Stimulated activated CD4-positive, alpha-beta T cell treated with anti-CD3 and anti-CD28 coated beads, Interleukin-12 subunit alpha, Interleukin-12 subunit beta, amount 100 ng/mL, for 48 hours (primary cell): ENCODE measurements at regions not wholly inside any gene's neighbourhood (a gene's known extent, or its start where the extent isn't known, plus 50 kb on each side); places are given as distances from the start of the nearest gene placed in this dataset.

Experiments used
- DNase-seq, 3 donors: peaks; one replicate each; pipeline ENCODE4 v3.0.0-alpha.2; 2020; ENCODE audit warnings: low read depth in 2 of 3, low spot score in 1 of 3

DNA sequence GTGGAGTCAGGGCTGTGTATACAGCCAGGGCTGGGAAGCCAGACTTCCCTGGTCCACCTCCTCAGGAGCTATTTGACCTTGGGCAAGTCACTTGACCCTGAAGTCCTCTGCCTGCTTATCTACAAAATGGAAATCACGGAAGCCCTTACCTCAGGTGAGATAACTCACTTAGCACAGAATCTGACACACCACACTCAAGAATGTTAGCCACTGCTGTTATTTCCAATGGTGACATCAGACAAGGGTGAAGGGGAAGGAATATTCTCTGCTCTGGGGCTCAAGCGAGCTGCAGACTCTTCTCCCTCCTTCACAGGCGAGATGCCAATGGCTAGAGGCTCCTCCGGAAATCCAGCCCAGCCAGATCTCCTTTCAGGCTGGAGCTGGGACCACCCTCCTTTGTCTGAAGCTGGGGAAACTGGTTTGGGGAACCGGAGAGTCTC is 189.6 kb downstream of the HAUS1 start:
- DNase-seq: no peak

DNA sequence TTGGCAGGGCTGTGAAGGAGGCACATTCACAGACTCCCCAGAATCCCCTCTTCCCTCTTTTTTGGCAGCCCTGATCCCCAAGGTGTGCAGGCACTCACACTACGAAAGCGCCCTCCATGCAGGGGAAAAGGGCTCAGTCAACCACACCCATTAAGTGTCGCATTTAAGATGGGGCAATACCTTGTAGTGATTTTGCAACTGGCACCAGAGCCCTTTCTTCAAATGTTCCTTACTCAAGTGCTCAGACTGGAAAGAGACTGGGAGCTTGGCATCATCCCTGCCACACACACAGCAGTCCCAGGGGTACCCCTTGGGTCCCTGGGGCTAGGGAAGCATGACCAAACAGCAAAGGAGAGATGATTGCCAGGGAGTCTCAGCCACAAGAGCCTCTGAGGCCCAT is 190.1 kb downstream of the HAUS1 start:
- DNase-seq: no peak

DNA sequence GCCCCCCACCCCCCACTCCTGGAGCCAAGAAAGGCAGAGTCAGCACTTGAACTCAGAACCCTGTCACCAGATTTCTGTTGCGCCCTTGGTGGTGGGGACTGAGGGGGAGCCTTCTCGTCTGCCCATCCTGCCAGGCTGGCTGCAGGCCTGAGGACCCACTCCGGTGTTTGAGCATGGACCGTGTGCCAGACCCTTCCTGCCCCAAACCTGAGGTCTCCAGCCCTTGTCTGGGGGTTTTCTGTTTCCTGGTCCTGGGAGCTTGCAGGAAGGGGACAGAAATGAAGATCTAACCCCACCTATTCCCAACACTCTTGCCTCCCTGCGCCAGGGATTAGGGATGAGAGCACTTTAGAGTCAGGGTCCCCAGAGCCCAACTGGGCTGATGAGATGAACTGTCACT is 190.6 kb downstream of the HAUS1 start:
- DNase-seq: no peak

DNA sequence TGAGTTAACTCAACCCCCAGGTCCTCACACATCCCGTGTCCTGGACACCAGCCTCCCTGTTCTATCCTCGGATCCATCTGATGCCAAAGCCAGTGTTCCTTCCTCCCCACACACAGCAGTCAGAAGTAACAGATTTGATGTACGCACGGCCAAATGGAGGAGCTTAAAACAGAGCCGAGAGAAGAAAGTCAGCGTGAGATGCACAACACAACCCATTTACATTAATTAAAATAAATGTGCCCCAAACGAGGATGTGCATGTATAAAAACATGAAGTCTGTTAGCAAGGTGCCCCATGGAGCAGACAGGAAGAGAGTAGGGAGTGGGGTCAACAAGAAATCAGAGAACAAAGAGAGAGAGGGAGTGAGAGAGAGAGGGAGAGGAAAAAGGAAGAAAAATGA is 191.2 kb downstream of the HAUS1 start:
- no peak for DNase-seq

DNA sequence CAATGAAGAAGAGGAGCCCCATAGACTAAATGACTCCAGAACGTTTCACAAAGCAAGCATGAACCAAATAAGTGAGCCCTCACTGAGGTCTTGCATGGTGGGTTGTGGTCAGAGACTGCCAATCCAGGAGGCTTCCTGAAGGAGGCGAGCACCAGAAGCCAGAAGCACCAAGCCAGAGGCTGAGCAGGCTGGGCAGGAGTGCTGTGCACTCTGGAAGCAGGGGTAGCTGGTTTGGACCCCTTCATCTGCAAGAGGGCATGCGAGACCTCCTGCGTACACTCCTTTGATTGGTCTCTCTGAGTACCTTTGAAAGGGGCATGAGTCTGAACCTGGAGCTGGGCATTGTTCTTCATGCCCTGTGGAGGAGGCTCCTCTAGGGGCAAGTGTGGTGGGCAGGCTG is 192.5 kb downstream of the HAUS1 start:
- no peak for DNase-seq

DNA sequence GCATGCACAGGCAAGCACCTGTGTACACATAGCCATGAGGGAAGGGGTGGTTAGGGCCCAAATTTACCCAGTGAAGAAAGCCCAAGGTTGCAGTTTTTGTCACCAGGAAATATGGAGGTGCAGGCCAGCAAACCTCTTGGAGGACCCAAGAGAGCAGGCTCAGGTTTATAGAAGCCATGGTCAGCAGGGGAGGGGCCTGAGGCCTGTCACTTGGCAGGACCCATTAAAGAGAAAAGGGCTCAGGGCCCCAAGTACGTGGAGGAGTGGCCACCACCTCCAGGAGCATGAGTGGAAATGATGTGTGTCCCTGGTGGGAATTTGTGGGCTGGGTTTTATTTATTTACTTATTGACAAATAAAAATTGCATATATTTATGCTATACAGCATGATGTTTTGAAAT is 192.9 kb downstream of the HAUS1 start:
- no peak for DNase-seq

DNA sequence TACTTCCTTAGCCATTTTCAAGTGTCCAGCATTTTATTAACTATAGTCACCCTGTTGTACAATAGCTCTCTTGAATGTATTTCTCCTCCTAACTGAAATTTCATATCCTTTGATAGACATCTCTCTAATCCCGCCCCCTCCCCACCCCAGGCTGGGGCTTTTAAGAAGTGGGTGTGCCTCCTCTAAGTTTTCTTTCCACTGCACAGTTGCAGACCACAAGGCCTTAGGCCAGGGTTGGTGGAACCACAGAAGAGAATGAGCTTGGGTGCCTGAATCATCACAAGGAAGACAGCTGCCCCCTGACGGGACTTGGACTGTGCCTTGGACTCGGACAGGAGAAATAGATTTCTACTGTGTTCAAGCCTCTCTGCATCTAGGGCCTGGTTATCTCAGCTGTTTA is 193.4 kb downstream of the HAUS1 start:
- no peak for DNase-seq

DNA sequence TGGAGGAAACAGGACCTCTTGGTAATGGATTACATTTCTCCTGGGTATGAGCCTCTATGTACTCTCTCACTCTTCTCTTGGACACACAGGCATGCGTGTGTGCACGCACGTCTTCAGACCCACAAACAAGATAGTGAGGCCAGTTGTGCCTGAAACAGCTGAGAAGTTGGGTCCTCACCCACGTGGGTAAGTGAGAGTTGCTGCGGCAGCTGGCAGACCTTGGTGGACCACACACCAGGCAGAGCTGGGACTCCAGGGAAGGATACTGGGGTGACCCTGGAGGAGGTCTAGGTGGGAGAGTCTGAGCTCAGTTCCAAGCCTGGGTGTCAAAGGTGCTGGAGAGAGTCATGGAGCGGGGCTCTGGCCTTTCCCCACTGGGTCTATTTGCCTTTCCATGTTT is 194.3 kb downstream of the HAUS1 start:
- no peak for DNase-seq

DNA sequence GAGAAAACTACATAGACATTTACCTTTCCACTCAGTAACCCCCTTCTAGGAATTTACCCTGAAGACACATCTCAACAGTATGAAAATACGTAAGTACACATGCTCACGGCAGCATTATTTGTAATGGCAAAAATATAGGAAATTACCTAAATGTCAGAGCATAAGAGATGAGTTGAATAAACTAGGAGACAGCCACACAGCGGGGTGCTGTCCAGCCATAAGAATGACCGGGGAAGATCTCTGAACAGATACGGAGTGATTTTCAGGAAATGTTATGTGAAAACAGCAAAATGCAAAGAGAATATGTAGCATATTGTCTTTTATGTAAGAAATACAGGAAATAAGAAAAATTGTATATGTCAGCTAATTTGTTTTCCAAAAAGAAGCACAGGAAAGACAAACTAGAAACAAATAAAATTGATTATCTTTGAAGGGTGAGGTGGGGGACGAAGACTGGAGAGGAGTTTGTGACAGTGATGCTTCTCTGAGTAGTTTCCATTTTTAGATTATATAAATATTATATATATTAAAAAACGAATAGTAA is 195.4 kb downstream of the HAUS1 start:
- DNase-seq: no peak

DNA sequence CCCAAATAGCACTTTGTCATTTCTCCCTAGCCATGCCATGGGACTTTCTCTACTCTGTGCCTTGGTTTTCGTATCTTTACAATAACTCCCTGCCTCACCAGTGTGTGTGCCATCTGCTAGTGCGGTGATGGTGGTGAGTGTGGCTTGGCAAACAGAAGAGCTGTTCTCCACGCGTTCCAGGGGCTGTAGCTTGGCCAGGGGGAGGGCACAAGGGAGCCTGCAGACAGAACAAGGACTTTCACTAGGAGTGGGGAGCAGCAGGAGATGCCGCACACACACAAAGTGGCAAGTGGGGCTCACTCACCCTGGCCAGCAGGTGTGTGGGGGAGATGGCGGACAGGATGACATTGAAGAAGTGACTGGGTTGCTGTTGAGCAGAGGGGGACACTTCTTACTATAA is 196.9 kb downstream of the HAUS1 start:
- DNase-seq: no peak

DNA sequence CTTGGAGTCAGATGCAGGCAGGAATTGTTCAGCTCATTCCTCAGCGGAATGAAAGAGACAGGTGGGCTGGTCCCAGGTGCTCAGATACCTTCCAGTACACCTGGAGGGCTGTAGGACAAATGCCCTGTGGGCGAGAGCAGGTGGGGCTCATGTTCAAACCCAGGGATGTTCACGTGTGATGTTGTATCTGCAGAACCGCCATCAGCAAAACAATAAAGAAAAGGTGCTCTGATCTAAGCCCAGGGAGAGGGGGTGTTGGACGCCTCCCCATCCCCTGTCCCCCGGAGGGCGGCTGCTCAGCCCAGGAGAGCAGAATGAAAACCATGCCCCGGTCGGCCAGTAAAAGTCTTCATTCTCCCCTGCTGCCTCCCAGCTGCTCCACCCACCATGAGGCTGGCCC is 197.4 kb downstream of the HAUS1 start:
- no peak for DNase-seq

DNA sequence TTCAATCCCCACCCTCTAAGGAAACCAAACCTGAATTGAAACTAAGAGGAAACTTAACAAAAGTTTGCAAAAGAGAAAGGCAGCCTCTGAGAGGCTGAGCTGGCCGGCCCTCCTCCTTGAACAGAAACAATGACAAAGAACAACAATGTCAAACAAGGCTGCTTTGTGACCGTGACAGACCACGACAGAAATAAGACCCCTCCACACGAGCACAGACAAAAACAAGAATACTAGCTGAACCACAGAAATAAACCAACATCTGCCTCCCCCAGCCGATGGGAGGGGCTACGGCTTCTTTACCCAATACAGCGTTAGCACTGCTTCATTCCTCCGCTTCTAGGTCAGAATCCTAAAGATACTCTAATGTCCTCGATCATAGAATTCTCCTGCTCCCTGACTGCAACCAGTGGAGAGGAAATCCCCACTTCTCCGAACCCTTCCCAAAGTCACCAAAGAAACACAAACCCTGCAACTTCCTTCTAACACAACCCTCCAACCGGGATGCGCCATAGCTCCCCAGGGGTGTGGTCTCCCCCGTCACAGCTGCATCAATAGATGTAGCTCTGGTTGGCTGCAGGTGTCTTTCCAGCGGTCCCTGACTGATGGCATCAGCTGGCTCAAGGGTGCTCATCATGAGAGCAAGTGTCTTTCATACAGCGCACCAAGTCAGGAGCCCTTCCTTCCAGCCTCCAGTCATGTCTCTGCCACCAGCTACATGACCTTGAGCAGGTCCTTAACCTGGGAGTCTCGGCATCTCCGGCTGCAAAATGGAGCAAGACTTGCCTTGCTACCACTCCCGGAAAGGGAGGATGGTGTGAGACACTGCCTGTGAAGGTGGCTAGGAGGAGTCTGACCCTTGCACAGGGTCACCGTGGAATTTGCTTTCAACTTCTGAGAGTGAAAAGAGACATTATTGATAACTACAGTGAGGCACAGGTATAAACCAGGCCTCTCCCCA is 198.6 kb downstream of the HAUS1 start:
- no peak for DNase-seq

DNA sequence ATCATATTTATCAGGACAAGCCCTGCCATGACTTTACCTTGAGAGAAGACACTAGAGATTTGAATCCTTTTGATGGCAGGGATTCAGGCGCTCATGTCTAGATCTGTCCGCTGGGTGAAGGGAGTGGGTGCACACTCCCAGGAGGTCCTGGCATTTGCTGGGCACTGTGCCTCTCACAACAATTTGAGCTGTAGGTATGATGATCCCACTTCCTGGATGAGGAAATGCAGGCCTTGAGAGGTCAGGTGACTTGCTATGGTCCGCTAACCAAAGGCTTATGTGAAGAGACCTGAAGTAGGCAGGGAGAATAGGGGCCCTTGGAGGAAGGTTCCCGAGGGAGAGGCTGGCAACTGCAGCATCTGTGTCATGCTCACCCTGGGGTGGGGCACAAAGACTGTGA is 206.1 kb downstream of the HAUS1 start:
- no peak for DNase-seq

DNA sequence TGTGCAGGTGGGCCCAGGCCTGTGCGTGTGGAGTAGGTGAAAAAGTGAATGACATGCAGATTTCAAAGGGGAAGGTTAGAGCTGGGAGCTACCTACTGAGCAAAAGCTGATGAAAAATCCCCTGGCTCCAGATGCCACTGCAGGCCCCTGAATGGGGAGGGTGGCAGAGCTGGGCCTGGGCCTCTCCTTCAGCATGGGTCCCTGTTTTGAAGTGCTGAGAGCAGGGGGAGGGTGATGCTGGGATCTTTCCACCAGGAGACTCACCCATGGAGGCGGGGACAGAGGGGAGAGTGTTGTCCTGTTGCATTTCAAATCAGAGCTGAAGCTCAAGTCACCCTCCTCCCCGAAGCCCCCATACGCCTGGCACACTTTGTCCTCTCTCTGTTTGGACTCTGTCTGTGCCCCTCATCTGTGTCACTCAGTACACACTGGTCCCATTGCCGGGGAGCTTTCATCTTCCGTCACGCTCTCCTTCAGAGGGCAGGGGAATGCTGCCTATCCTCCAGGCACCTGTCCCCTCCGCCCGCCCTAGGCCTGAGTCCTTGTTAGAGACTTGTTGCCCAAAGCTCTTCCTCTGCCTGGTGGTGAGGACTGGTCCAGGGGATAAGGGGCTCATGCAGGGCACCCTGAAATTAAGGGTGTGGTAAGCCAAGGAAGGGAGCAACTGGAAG is 206.6 kb downstream of the HAUS1 start:
- DNase-seq: no peak

DNA sequence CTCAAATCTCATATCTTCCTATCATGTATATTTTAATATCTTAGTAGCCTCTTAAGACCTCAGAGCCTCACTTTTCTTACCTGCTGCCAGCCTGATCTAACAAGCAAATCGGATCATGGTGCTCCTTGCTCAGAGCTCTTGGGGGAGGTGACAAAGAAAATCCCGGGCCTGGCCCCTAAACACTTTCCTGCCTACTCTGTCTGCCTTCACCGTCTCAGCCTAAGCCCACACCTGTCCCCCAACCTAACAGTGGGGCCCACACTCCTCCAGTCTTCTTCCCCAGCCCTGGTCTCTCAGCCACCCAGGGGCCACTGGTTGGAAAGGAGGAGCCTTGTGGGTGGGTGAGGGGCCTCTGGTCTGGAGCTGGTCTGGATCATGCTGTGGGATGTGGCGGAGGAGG is 207.3 kb downstream of the HAUS1 start:
- DNase-seq: no peak

DNA sequence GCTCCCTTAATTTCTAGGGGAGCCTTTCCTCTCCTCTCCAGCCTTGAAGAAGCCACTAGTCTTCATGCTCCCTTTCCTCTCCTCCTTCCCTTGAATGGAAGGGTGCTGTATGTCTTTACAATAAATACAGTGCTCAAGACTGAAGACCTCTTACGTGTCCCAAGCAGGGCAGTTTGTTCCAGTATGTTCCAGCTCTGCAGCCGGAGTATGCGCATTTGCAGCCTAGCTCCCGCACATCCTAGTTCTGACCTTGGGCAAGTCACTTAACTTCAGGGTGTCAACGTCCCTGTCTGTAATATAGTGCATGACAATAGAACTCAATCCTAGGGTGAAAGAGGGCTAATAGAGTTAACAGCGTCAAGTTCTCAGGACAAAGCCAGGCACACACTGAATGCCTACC is 208.0 kb downstream of the HAUS1 start:
- no peak for DNase-seq

DNA sequence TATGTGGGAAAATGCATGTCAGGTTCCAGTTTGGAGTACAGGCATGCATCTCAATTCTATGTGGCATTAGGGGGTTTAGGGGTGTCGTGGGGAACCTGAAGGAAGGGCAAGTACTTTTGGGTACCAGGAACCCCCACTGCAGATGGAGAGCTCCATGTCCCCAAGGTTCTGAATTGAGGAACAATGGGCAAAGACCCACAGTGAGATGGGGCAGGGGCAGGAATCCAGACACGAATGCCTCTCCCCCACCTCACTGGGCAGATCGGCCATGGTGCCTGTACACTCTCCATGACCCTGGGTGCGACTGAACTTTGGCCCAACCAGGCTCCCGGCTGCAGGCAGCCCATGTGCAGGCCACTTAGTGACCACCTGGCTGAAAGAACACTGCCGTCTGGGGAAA is 209.3 kb downstream of the HAUS1 start:
- DNase-seq: no peak

DNA sequence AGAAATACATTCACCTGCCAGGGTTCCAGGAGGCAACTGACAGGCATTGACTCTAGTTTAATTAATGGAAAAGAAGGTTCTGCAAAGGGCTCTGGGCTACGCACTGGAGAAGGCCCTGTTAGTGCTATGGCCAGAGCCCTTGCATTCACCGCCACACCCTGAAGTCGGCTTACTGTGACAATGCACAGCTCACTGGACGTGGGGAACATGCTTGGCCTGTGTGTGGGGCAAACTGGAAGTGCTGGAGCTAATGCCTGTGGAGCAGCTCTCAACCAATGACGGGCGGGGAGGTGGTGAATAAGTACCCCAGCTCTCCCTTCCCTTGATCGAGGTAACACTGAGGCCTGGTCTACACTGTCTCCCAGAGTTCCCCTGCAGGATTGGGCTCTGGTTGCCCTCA is 209.8 kb downstream of the HAUS1 start:
- DNase-seq: no peak

DNA sequence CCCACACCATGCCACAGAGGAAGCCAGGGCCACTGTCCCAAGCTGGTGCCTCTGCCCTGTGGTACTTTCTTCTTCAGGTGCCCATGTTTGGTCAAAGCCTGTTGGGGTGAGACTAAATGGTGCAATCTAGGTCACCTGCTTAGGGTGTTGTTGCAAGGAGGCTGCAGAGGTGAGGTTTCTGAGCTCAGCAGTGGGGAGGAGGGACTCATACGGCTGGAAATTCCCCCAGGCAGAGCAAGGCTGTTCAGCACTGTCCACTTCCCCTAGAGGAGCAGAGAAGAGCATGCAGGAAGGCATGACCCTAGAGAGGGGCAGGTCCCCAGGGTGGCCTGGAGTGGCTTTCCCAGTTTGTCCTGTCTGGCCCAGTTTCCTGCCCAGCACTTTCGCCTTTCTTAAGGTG is 211.0 kb downstream of the HAUS1 start:
- no peak for DNase-seq

DNA sequence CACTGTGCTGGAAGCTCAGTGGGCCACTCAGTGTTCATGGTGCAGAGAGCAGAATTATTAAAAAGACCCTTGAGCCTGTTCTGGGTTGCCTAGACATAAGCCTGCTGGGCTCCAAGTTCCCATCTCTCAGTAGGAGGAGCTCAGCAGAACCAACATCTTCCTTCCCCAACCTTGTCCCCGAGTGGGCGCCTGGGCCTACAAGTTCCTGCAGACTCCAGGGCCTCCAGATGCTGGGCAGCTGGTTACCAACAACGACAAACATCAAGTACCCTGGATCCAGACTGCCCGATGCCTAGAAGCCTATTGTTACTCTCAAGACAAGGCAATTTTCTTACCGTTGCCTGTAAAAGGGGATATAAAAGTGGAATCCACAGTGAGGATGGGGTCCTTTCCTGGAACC is 214.2 kb downstream of the HAUS1 start:
- DNase-seq: no peak

DNA sequence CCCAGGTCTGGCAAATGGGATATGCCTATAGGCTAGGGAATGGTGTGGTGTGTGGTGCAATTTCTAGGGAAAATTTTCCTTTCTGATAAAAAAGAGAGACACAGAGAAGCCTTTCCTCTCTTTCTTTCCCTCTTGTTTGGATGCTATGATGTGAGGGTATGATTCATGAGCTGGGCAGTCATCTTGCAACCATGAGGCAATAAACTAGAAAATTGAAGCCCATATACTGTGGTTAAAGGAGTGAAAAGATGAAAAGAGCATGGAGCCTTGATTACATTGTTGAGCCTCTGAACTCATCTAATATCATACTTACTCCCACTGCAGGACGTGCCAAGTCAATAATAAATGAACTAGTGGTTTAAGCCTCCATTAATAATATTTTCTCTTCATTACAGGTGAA is 215.6 kb downstream of the HAUS1 start:
- DNase-seq: no peak

DNA sequence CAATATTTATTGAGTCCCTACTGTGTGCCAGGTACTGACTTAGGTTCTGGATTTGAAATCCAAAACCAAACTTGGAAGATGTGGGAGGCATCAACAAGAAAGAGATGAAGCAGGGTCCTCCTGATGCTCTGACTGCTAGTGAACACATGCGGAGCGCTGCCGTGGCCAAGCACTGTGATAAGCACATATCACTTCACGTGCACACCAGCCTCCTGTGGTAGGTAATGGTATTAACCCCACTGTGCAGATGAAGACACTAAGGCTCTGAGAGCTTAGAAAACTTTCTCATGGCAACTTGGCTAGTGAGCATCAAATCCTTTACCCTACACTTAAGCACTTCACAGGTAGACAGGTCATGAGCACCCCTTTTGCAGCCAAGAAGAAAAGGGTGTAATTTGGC is 216.1 kb downstream of the HAUS1 start:
- DNase-seq: no peak
